GM18861 (cell line): ENCODE measurements at regions not wholly inside any gene's neighbourhood (a gene's known extent, or its start where the extent isn't known, plus 50 kb on each side); places are given as distances from the start of the nearest gene placed in this dataset.

Experiments used
- ATAC-seq: cut with Tn5 transposase; IDR thresholded peaks from one replicate; pipeline ENCODE4 v1.9.1; 2021; ENCODE audit not compliant: unreplicated experiment

- no peak for ATAC-seq
Measured at GRCh38 chr4:125507141-125507540, 192.4 kb downstream of the FAT4 start.

- no peak for ATAC-seq
Measured at GRCh38 chr4:125511715-125512114, 197.0 kb downstream of the FAT4 start.

- ATAC-seq: no peak
Measured at GRCh38 chr4:125515016-125515415, 200.3 kb downstream of the FAT4 start.

GRCh38 chr4:125517831-125518230, 203.1 kb downstream of the FAT4 start:
- no peak for ATAC-seq

- no peak for ATAC-seq
Measured at GRCh38 chr4:125518281-125518680, 203.5 kb downstream of the FAT4 start.

- ATAC-seq: no peak
Measured at GRCh38 chr4:125519371-125520146, 204.8 kb downstream of the FAT4 start.

GRCh38 chr4:125520258-125520990, 205.7 kb downstream of the FAT4 start:
- ATAC-seq: no peak

GRCh38 chr4:125522588-125522987, 207.8 kb downstream of the FAT4 start:
- no peak for ATAC-seq

- no peak for ATAC-seq
Measured at GRCh38 chr4:125522992-125523391, 208.2 kb downstream of the FAT4 start.

- ATAC-seq: no peak
Measured at GRCh38 chr4:125526420-125526819, 211.7 kb downstream of the FAT4 start.

- no peak for ATAC-seq
Measured at GRCh38 chr4:125527681-125528080, 212.9 kb downstream of the FAT4 start.

- no peak for ATAC-seq
Measured at GRCh38 chr4:125529071-125529470, 214.3 kb downstream of the FAT4 start.

- ATAC-seq: no peak
Measured at GRCh38 chr4:125538670-125539069, 223.9 kb downstream of the FAT4 start.

GRCh38 chr4:125539691-125540090, 224.9 kb downstream of the FAT4 start:
- no peak for ATAC-seq

- no peak for ATAC-seq
Measured at GRCh38 chr4:125541836-125542385, 227.2 kb downstream of the FAT4 start.

GRCh38 chr4:125546272-125546671, 231.5 kb downstream of the FAT4 start:
- no peak for ATAC-seq

- ATAC-seq: no peak
Measured at GRCh38 chr4:125547836-125548235, 233.1 kb downstream of the FAT4 start.

- ATAC-seq: no peak
Measured at GRCh38 chr4:125550769-125551168, 236.0 kb downstream of the FAT4 start.

GRCh38 chr4:125551466-125551865, 236.7 kb downstream of the FAT4 start:
- no peak for ATAC-seq

- no peak for ATAC-seq
Measured at GRCh38 chr4:125551967-125552366, 237.2 kb downstream of the FAT4 start.

- ATAC-seq: no peak
Measured at GRCh38 chr4:125572601-125573000, 257.8 kb downstream of the FAT4 start.

GRCh38 chr4:125573368-125573767, 258.6 kb downstream of the FAT4 start:
- ATAC-seq: no peak
